PC-3 (cell line): ENCODE measurements at regions not wholly inside any gene's neighbourhood (a gene's known extent, or its start where the extent isn't known, plus 50 kb on each side); places are given as distances from the start of the nearest gene placed in this dataset.

Experiments
- ATAC-seq: fragments of 200-7000 bp; cut with Tn5 transposase; 2 replicates; pipeline ENCODE4 v1.9.1; 2020; ENCODE audit warnings: mild to moderate bottlenecking, moderate library complexity
- BruUV-seq: library from RNA; stranded (reverse); fragments of 400-500 nt; replicated peaks from 2 replicates; lab custom pipeline; 2021; lab: Mats Ljungman, UMichigan
- CTCF ChIA-PET: fragments of 300-600 bp; sonication (Branson Sonifier 250); formaldehyde crosslinking; loops from one replicate; lab custom pipeline; 2022; ENCODE audit warnings: antibody characterized with exemption; lab: Charles Lee
- POLR2A ChIA-PET: fragments of 300-600 bp; sonication (Branson Sonifier 250); formaldehyde crosslinking; loops from one replicate; lab custom pipeline; 2022; ENCODE audit warnings: antibody characterized with exemption; ENCODE audit not compliant: unreplicated experiment; lab: Charles Lee
- DNase-seq: peaks from one replicate; pipeline ENCODE4 v3.0.0-alpha.2; 2015
- H2AFZ ChIP-seq: fragments of 300-600 bp; sonication (generic); 2 replicates; pipeline ENCODE4 v1.6.0; 2016; ENCODE audit warnings: antibody characterized with exemption, low read length
- H3F3A ChIP-seq: fragments of 300-600 bp; sonication (generic); one replicate; pipeline ENCODE4 v1.6.0; 2017; ENCODE audit warnings: antibody characterized with exemption, low read length, control low read depth, mild to moderate bottlenecking; ENCODE audit not compliant: unreplicated experiment
- H3K27ac ChIP-seq: fragments of 300-600 bp; sonication (generic); 2 replicates; pipeline ENCODE4 v1.5.1; 2016; ENCODE audit warnings: mild to moderate bottlenecking, low read length
- H3K27me3 ChIP-seq: fragments of 300-600 bp; sonication (generic); 2 replicates; pipeline ENCODE4 v1.6.1; 2016; ENCODE audit warnings: low read length, mixed read lengths
- H3K36me3 ChIP-seq: fragments of 300-600 bp; sonication (generic); 2 replicates; pipeline ENCODE4 v1.6.1; 2016; ENCODE audit warnings: low read depth, mixed run types, low read length, mixed read lengths
- H3K4me1 ChIP-seq: fragments of 300-600 bp; sonication (generic); 2 replicates; pipeline ENCODE4 v1.5.1; 2016; ENCODE audit warnings: low read length; ENCODE audit not compliant: insufficient read depth
- H3K4me2 ChIP-seq: fragments of 300-600 bp; sonication (generic); 2 replicates; pipeline ENCODE4 v1.6.0; 2016; ENCODE audit warnings: low read length
- H3K4me3 ChIP-seq: fragments of 300-600 bp; sonication (generic); 2 replicates; pipeline ENCODE4 v1.5.1; 2016; ENCODE audit warnings: mild to moderate bottlenecking, low read length, mixed read lengths
- H3K79me2 ChIP-seq: fragments of 300-600 bp; sonication (generic); 2 replicates; pipeline ENCODE4 v1.6.1; 2017; ENCODE audit warnings: low read length, mixed read lengths
- H3K9ac ChIP-seq: fragments of 300-600 bp; sonication (generic); 2 replicates; pipeline ENCODE4 v1.6.0; 2016; ENCODE audit warnings: mild to moderate bottlenecking, low read length
- H3K9me2 ChIP-seq: fragments of 300-600 bp; sonication (generic); replicated peaks from 2 replicates; pipeline ENCODE4 v1.6.1; 2016; ENCODE audit warnings: mixed run types, low read length, mixed read lengths
- H3K9me3 ChIP-seq: fragments of 300-600 bp; sonication (generic); 2 replicates; pipeline ENCODE4 v1.6.1; 2016; ENCODE audit warnings: low read length, mixed read lengths
- H4K20me1 ChIP-seq: fragments of 300-600 bp; sonication (generic); 2 replicates; pipeline ENCODE4 v1.6.1; 2016; ENCODE audit warnings: low read length, mixed read lengths
- EZH2 ChIP-seq: fragments of 300-600 bp; sonication (generic); IDR thresholded peaks from one replicate; pipeline ENCODE4 v1.6.1; 2017; ENCODE audit warnings: antibody characterized with exemption, mild to moderate bottlenecking, low read length; ENCODE audit not compliant: unreplicated experiment
- EZH2phosphoT487 ChIP-seq: fragments of 300-600 bp; sonication (generic); IDR thresholded peaks from 2 replicates; pipeline ENCODE4 v1.6.1; 2018; ENCODE audit warnings: mild to moderate bottlenecking, antibody characterized with exemption, low read length, borderline replicate concordance
- intact Hi-C: fragments of 100-400 bp; cut with micrococcal nuclease; formaldehyde crosslinking; loops from 2 replicates; pipeline ENCODE4 v1.9.0; 2023
- TF ChIP-seq, protein P1 (sequence below): fragments of 300-600 bp; sonication (generic); conservative IDR thresholded peaks from 2 replicates; pipeline ENCODE4 v1.5.1; 2017; ENCODE audit warnings: antibody characterized with exemption, low read depth, mild to moderate bottlenecking, low read length

DNA sequence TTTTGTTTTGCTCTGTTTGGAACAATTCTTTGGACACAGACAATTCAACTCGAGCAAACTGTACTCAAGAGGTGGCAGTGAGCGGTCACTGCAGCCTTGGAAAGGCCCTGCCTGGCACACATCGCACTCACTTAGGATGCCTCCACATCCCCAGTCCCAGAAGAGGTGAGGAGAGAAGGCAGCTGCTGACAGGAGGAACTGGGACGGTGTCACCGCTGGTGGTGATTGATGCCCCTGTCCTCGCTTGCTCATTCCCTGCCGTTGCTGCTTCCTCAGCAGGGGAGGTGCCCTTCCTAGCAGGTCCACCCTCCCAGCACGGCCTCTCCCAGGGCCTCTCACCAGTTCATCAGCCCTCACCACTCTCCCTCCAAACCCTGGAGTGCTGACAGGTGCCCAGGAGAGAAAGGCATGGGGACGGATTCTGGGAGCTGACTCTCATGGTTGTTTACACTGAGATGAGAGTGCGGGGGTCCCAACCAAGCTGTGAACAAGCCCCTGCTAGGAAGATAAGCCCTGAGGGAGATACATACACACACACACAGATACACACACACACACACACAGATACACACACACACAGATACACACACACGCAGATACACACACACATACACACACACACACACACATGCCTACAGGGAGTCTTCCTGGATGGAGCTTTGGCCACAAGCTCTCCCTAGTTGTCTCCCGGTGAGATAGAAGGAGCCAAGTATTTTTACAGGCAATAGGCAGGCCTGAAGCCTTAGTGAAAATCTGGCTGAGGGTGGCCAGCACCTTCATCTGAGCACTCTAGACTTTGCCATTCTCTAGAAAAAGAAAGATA lies 101.1 kb downstream of the CDC7 start:
- Histone ChIP-seq H3K79me2 (no peaks in the 10 kb centered on the region), H3K27me3 (no peaks in the 10 kb centered on the region), H4K20me1 (no peaks in the 10 kb centered on the region), H3K4me2 (no peak overlapping the region), H2AFZ (no peak overlapping the region), H3K4me1 (no peaks in the 10 kb centered on the region), H3K9me2 (no peaks in the 10 kb centered on the region), H3F3A (no peaks in the 10 kb centered on the region), H3K4me3 (no peak overlapping the region), H3K9ac (no peak overlapping the region), H3K27ac (no peak overlapping the region), H3K9me3 (no peaks in the 10 kb centered on the region), H3K36me3 (no peaks in the 10 kb centered on the region)
- no TSS peak for BruUV-seq
- ChIA-PET CTCF (no interaction called here), POLR2A (no interaction called here)
- intact Hi-C loops: no loop called here
- ATAC-seq (no peak), DNase-seq (no peak)
- no peak for TF ChIP-seq EZH2phosphoT487
- TF ChIP-seq EZH2: no peak
- TF ChIP-seq, protein P1, sequence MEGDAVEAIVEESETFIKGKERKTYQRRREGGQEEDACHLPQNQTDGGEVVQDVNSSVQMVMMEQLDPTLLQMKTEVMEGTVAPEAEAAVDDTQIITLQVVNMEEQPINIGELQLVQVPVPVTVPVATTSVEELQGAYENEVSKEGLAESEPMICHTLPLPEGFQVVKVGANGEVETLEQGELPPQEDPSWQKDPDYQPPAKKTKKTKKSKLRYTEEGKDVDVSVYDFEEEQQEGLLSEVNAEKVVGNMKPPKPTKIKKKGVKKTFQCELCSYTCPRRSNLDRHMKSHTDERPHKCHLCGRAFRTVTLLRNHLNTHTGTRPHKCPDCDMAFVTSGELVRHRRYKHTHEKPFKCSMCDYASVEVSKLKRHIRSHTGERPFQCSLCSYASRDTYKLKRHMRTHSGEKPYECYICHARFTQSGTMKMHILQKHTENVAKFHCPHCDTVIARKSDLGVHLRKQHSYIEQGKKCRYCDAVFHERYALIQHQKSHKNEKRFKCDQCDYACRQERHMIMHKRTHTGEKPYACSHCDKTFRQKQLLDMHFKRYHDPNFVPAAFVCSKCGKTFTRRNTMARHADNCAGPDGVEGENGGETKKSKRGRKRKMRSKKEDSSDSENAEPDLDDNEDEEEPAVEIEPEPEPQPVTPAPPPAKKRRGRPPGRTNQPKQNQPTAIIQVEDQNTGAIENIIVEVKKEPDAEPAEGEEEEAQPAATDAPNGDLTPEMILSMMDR: no peak

- H4K20me1 ChIP-seq: no peaks in the 10 kb centered on the region
- H3F3A ChIP-seq: no peaks in the 10 kb centered on the region
- H3K36me3 ChIP-seq: no peaks in the 10 kb centered on the region
- BruUV-seq: no TSS peak
- no peak overlapping the region for H3K27ac ChIP-seq
- no peaks in the 10 kb centered on the region for H3K9me2 ChIP-seq
- ATAC-seq (no peak), DNase-seq (no peak)
- H3K9me3 ChIP-seq: no peaks in the 10 kb centered on the region
- intact Hi-C loops: no loop called here
- TF ChIP-seq, protein P1: no peak
- CTCF ChIA-PET: no interaction called here
- no peak overlapping the region for H3K9ac ChIP-seq
- no peaks in the 10 kb centered on the region for H3K27me3 ChIP-seq
- POLR2A ChIA-PET: no interaction called here
- no peak overlapping the region for H3K4me3 ChIP-seq
- H3K4me1 ChIP-seq: peaks cover 3% of the 10 kb centered on the region
- H3K79me2 ChIP-seq: no peaks in the 10 kb centered on the region
- no peak overlapping the region for H2AFZ ChIP-seq
- no peak overlapping the region for H3K4me2 ChIP-seq
Measured at GRCh38 chr1:91603409-91603808, 102.8 kb downstream of the CDC7 start.

DNA sequence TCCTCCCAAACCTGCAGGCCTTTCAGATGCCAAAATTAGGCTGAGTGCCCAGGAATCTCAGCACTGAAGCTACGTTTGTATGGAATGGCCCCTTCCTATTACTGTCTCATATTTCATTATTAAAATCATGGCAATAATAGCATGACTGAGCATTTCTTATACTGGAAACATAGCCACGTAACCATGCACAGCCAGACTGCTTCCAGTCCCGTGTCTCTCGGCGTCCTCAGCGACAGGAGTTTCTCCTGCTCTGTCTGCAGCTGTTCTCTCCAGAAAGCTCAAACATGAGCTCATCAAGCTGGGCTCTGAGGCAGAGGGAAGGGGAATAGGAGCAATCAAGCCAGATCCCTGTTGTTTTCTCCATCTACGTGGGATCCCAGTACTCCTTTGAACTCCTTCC lies 104.0 kb downstream of the CDC7 start:
- intact Hi-C loops: loop anchor here (5.0 kb wide), 1 partner anchor 188 kb away; no protein-coding TSS in a partner anchor
- no peaks in the 10 kb centered on the region for H3F3A ChIP-seq
- H3K4me2 ChIP-seq: no peak overlapping the region
- H4K20me1 ChIP-seq: no peaks in the 10 kb centered on the region
- H3K4me1 ChIP-seq: peaks cover 14% of the 10 kb centered on the region
- ATAC-seq (no peak), DNase-seq (no peak)
- ChIA-PET CTCF (no interaction called here), POLR2A (no interaction called here)
- no peak overlapping the region for H2AFZ ChIP-seq
- no peaks in the 10 kb centered on the region for H3K27me3 ChIP-seq
- H3K9me2 ChIP-seq: no peaks in the 10 kb centered on the region
- no TSS peak for BruUV-seq
- TF ChIP-seq, protein P1: no peak
- no peak for TF ChIP-seq EZH2phosphoT487
- TF ChIP-seq EZH2: no peak
- H3K27ac ChIP-seq: no peak overlapping the region
- H3K36me3 ChIP-seq: no peaks in the 10 kb centered on the region
- H3K4me3 ChIP-seq: no peak overlapping the region
- H3K9ac ChIP-seq: no peak overlapping the region
- no peaks in the 10 kb centered on the region for H3K9me3 ChIP-seq
- H3K79me2 ChIP-seq: no peaks in the 10 kb centered on the region
